Activated T-cell treated with anti-CD3 and anti-CD28 coated beads for 24 hours (primary cell): ENCODE measurements at regions not wholly inside any gene's neighbourhood (a gene's known extent, or its start where the extent isn't known, plus 50 kb on each side); places are given as distances from the start of the nearest gene placed in this dataset.

Source experiments
- DNase-seq: peaks from one replicate; pipeline ENCODE4 v3.0.0-alpha.2; 2020; ENCODE audit warnings: low read depth

- no peak for DNase-seq
Measured at GRCh38 chr2:240362216-240362755, 73.2 kb upstream of the GPC1 start.

- no peak for DNase-seq
Measured at GRCh38 chr2:240362826-240363745, 72.4 kb upstream of the GPC1 start.

GRCh38 chr2:240363746-240364581 lies 71.5 kb upstream of the GPC1 start:
- DNase-seq = no peak

GRCh38 chr2:240364582-240364960 lies 70.9 kb upstream of the GPC1 start:
- DNase-seq = no peak

GRCh38 chr2:240364961-240365775 lies 70.3 kb upstream of the GPC1 start:
- DNase-seq = no peak

GRCh38 chr2:240365971-240366471 lies 69.4 kb upstream of the GPC1 start:
- DNase-seq = no peak

- DNase-seq = no peak
Measured at GRCh38 chr2:240366901-240367300, 68.6 kb upstream of the GPC1 start.

- no peak for DNase-seq
Measured at GRCh38 chr2:240367721-240368120, 67.7 kb upstream of the GPC1 start.

GRCh38 chr2:240368781-240369331 lies 66.6 kb upstream of the GPC1 start:
- no peak for DNase-seq

GRCh38 chr2:240369335-240369734 lies 66.1 kb upstream of the GPC1 start:
- no peak for DNase-seq

GRCh38 chr2:240369801-240370585 lies 65.5 kb upstream of the GPC1 start:
- no peak for DNase-seq

GRCh38 chr2:240371129-240372000 lies 64.1 kb upstream of the GPC1 start:
- DNase-seq = no peak

- no peak for DNase-seq
Measured at GRCh38 chr2:240372101-240372500, 63.4 kb upstream of the GPC1 start.

GRCh38 chr2:240373289-240373885 lies 62.1 kb upstream of the GPC1 start:
- no peak for DNase-seq

GRCh38 chr2:240374085-240374907 lies 61.2 kb upstream of the GPC1 start:
- DNase-seq = no peak

- DNase-seq = no peak
Measured at GRCh38 chr2:240375024-240375645, 60.3 kb upstream of the GPC1 start.

GRCh38 chr2:240376739-240377138 lies 58.7 kb upstream of the GPC1 start:
- DNase-seq = no peak

- no peak for DNase-seq
Measured at GRCh38 chr2:240377366-240377765, 58.1 kb upstream of the GPC1 start.
